Liver (tissue), 8 donors: ENCODE measurements at regions not wholly inside any gene's neighbourhood (a gene's known extent, or its start where the extent isn't known, plus 50 kb on each side); places are given as distances from the start of the nearest gene placed in this dataset.

ENCODE experiments used
- DNase-seq: peaks from one replicate; pipeline ENCODE4 v3.0.0-alpha.2; 2017; ENCODE audit warnings: low spot score
- H3K27ac ChIP-seq, 2 donors: one replicate each; pipeline ENCODE4 v1.7.0; 2013; ENCODE audit warnings: inconsistent platforms in 2 of 2, low read length in 2 of 2, control low read depth in 1 of 2, low read depth in 1 of 2, mild to moderate bottlenecking in 1 of 2
- H3K27me3 ChIP-seq, 4 donors: one replicate each; pipeline versions ENCODE4 v1.6.1 to v1.7.0; 2013; ENCODE audit warnings: low read length in 3 of 4, inconsistent platforms in 1 of 4, mild to moderate bottlenecking in 1 of 4, moderate library complexity in 1 of 4; ENCODE audit not compliant: control insufficient read depth in 4 of 4, insufficient read depth in 4 of 4
- H3K36me3 ChIP-seq, 4 donors: one replicate each; pipeline versions ENCODE4 v1.6.1 to v1.7.0; 2013; ENCODE audit warnings: low read length in 3 of 4, mild to moderate bottlenecking in 3 of 4, low read depth in 1 of 4, moderate library complexity in 1 of 4; ENCODE audit not compliant: control insufficient read depth in 4 of 4, insufficient read depth in 3 of 4
- H3K4me1 ChIP-seq, 4 donors: one replicate each; pipeline versions ENCODE4 v1.6.1 to v1.7.0; 2013; ENCODE audit warnings: low read length in 3 of 4, mild to moderate bottlenecking in 3 of 4, moderate library complexity in 1 of 4; ENCODE audit not compliant: control insufficient read depth in 4 of 4, insufficient read depth in 4 of 4
- H3K4me3 ChIP-seq, 3 donors: one replicate each; pipeline versions ENCODE4 v1.6.1 to v1.7.0; 2013; ENCODE audit warnings: low read length in 3 of 3, control low read depth in 1 of 3, low read depth in 1 of 3, mild to moderate bottlenecking in 1 of 3
- H3K9ac ChIP-seq, 2 donors: one replicate each; pipeline ENCODE4 v1.7.0; 2013; ENCODE audit warnings: low read length in 2 of 2, mild to moderate bottlenecking in 2 of 2, moderate library complexity in 2 of 2, control low read depth in 1 of 2, low read depth in 1 of 2
- H3K9me3 ChIP-seq, 4 donors: one replicate each; pipeline versions ENCODE4 v1.6.1 to v1.7.0; 2013; ENCODE audit warnings: low read length in 3 of 4; ENCODE audit not compliant: control insufficient read depth in 4 of 4
- ATF3 ChIP-seq: IDR thresholded peaks from 2 replicates; pipeline ENCODE4 v1.6.1; 2016; ENCODE audit warnings: antibody characterized with exemption
- CTCF ChIP-seq: fragments of 150-350 bp; IDR thresholded peaks from 2 replicates; pipeline ENCODE4 v1.5.1; 2017; ENCODE audit warnings: improper control_type of control experiment, low read depth, low read length; ENCODE audit not compliant: missing input control
- FOXA1 ChIP-seq: IDR thresholded peaks from 2 replicates; pipeline ENCODE4 v1.6.1; 2016; ENCODE audit warnings: antibody characterized with exemption
- GABPA ChIP-seq, 2 donors: IDR thresholded peaks in 1 of 2; conservative IDR thresholded peaks in 1 of 2; 2 replicates each; pipeline ENCODE4 v1.6.1; 2016; ENCODE audit warnings: antibody characterized with exemption in 2 of 2, mild to moderate bottlenecking in 1 of 2, moderate library complexity in 1 of 2
- HNF4A ChIP-seq, 2 donors: conservative IDR thresholded peaks; 2 replicates each; pipeline ENCODE4 v1.6.1; 2016; ENCODE audit warnings: antibody characterized with exemption in 2 of 2, mild to moderate bottlenecking in 2 of 2
- HNF4G ChIP-seq: IDR thresholded peaks from 2 replicates; pipeline ENCODE4 v1.6.1; 2016; ENCODE audit warnings: antibody characterized with exemption
- JUND ChIP-seq, 2 donors: IDR thresholded peaks; 2 replicates each; pipeline ENCODE4 v1.6.1; 2016; ENCODE audit warnings: antibody characterized with exemption in 2 of 2
- MAX ChIP-seq: IDR thresholded peaks from 2 replicates; pipeline ENCODE4 v1.6.1; 2016; ENCODE audit warnings: antibody characterized with exemption
- NR2F2 ChIP-seq: IDR thresholded peaks from 2 replicates; pipeline ENCODE4 v1.6.1; 2016; ENCODE audit warnings: antibody characterized with exemption
- RAD21 ChIP-seq, 2 donors: IDR thresholded peaks; 2 replicates each; pipeline ENCODE4 v1.6.1; 2016; ENCODE audit warnings: antibody characterized with exemption in 2 of 2, mild to moderate bottlenecking in 2 of 2
- REST ChIP-seq: IDR thresholded peaks from 2 replicates; pipeline ENCODE4 v1.6.1; 2016; ENCODE audit warnings: antibody characterized with exemption, mild to moderate bottlenecking
- RXRA ChIP-seq, 2 donors: IDR thresholded peaks; 2 replicates each; pipeline ENCODE4 v1.6.1; 2017 to 2018; ENCODE audit warnings: antibody characterized with exemption in 2 of 2, mild to moderate bottlenecking in 1 of 2
- SP1 ChIP-seq: IDR thresholded peaks from 2 replicates; pipeline ENCODE4 v1.6.1; 2018; ENCODE audit warnings: antibody characterized with exemption, mild to moderate bottlenecking
- TAF1 ChIP-seq: conservative IDR thresholded peaks from 2 replicates; pipeline ENCODE4 v1.6.1; 2016; ENCODE audit warnings: antibody characterized with exemption, mild to moderate bottlenecking
- YY1 ChIP-seq: IDR thresholded peaks from 2 replicates; pipeline ENCODE4 v1.6.1; 2016; ENCODE audit warnings: antibody characterized with exemption, mild to moderate bottlenecking
- ZBTB33 ChIP-seq: IDR thresholded peaks from 2 replicates; pipeline ENCODE4 v1.6.1; 2016; ENCODE audit warnings: antibody characterized with exemption
- WGBS: extraction: QIAGEN DNeasy Blood & Tissue Kit; methylation state at CpG from one replicate; pipeline ENCODE4 v1.1.7; 2013; 5-methylcytosine and 5-hydroxymethylcytosine counted together
- donor health status: healthy.
- donor health status: healthy.
- donor health status: healthy.
- donor health status: healthy.
- donor health status: healthy.

GRCh38 chr4:35250331-35250730 is 994.0 kb downstream of the ARAP2 start:
- Histone ChIP-seq H3K9ac (no peak overlapping the region), H3K4me3 (no peak overlapping the region), H3K27me3 (no peaks in the 10 kb centered on the region), H3K4me1 (no peaks in the 10 kb centered on the region), H3K9me3 (no peaks in the 10 kb centered on the region), H3K36me3 (no peaks in the 10 kb centered on the region), H3K27ac (no peak overlapping the region)
- DNase-seq, result no peak
- no peak for TF ChIP-seq YY1
- TF ChIP-seq MAX, result no peak
- no peak for TF ChIP-seq TAF1
- TF ChIP-seq NR2F2, result no peak
- TF ChIP-seq RAD21 (IDR thresholded peaks at IDR 0.05), result no peak
- no peak for TF ChIP-seq ATF3
- no peak for TF ChIP-seq SP1
- TF ChIP-seq FOXA1, result no peak
- TF ChIP-seq REST, result no peak
- TF ChIP-seq RXRA (IDR thresholded peaks at IDR 0.05), result no peak
- no peak for TF ChIP-seq HNF4G

- Histone ChIP-seq H3K9me3 (no peaks in the 10 kb centered on the region), H3K9ac (no peak overlapping the region), H3K4me3 (no peak overlapping the region), H3K4me1 (no peaks in the 10 kb centered on the region), H3K27ac (no peak overlapping the region), H3K36me3 (no peaks in the 10 kb centered on the region), H3K27me3 (no peaks in the 10 kb centered on the region)
- 46% methylated on average over 1 of the region's 1 CpG for WGBS
- no peak for TF ChIP-seq NR2F2
- TF ChIP-seq HNF4G, result no peak
- TF ChIP-seq CTCF, result no peak
- no peak for TF ChIP-seq RAD21 (IDR thresholded peaks at IDR 0.05)
- no peak for TF ChIP-seq HNF4A (conservative IDR thresholded peaks at IDR 0.05)
- no peak for TF ChIP-seq MAX
- no peak for TF ChIP-seq JUND (IDR thresholded peaks at IDR 0.05)
- TF ChIP-seq GABPA (IDR thresholded peaks at IDR 0.05 in 1 of 2, conservative IDR thresholded peaks at IDR 0.05 in 1 of 2), result no peak
- TF ChIP-seq FOXA1, result no peak
- no peak for TF ChIP-seq SP1
- no peak for TF ChIP-seq RXRA (IDR thresholded peaks at IDR 0.05)
- no peak for TF ChIP-seq REST
- no peak for TF ChIP-seq TAF1
- no peak for TF ChIP-seq ZBTB33
- DNase-seq, result no peak
These were observed 993.6 kb downstream of the ARAP2 start for GRCh38 chr4:35250761-35251160.
